Spleen (tissue), 11 donors: ENCODE measurements at regions not wholly inside any gene's neighbourhood (a gene's known extent, or its start where the extent isn't known, plus 50 kb on each side); places are given as distances from the start of the nearest gene placed in this dataset.

Experiments
- DNase-seq: peaks from one replicate; pipeline ENCODE4 v3.0.0-alpha.2; 2020
- H3K27ac ChIP-seq, 8 donors: fragments of 200-600 bp; sonication (generic) in 7 of 8; 1 replicate in 4 of 8; 2 replicates in 4 of 8; pipeline versions ENCODE4 v1.5.0 to v1.8.0; 2016 to 2021; ENCODE audit warnings: inconsistent platforms in 4 of 8, mild to moderate bottlenecking in 4 of 8, moderate library complexity in 1 of 8
- H3K27me3 ChIP-seq, 7 donors: fragments of 200-600 bp; sonication (generic) in 6 of 7; replicated peaks in 1 of 7; 1 replicate in 4 of 7; 2 replicates in 3 of 7; pipeline versions ENCODE4 v1.5.0 to v1.8.0; 2016 to 2021; ENCODE audit warnings: inconsistent platforms in 3 of 7, mild to moderate bottlenecking in 1 of 7
- H3K36me3 ChIP-seq, 6 donors: fragments of 200-600 bp; sonication (generic) in 5 of 6; 1 replicate in 4 of 6; 2 replicates in 2 of 6; pipeline versions ENCODE4 v1.5.0 to v1.8.0; 2016 to 2021; ENCODE audit warnings: inconsistent platforms in 2 of 6
- H3K4me1 ChIP-seq, 6 donors: fragments of 200-600 bp; sonication (generic) in 5 of 6; 1 replicate in 3 of 6; 2 replicates in 3 of 6; pipeline versions ENCODE4 v1.5.0 to v1.8.0; 2016 to 2021; ENCODE audit warnings: inconsistent platforms in 3 of 6
- H3K4me3 ChIP-seq, 8 donors: fragments of 200-600 bp; sonication (generic) in 7 of 8; 1 replicate in 4 of 8; 2 replicates in 4 of 8; pipeline versions ENCODE4 v1.5.0 to v1.8.0; 2016 to 2021; ENCODE audit warnings: inconsistent platforms in 4 of 8, mild to moderate bottlenecking in 4 of 8, moderate library complexity in 2 of 8
- H3K9me3 ChIP-seq, 8 donors: fragments of 200-600 bp; sonication (generic) in 7 of 8; 1 replicate in 4 of 8; 2 replicates in 4 of 8; pipeline versions ENCODE4 v1.5.0 to v1.8.0; 2016 to 2021; ENCODE audit warnings: inconsistent platforms in 4 of 8
- CTCF ChIP-seq, 11 experiments: fragments of 200-600 bp in 7 of 11; fragments of 450-650 bp in 4 of 11; sonication (generic) in 4 of 11; IDR thresholded peaks in 8 of 11; conservative IDR thresholded peaks in 3 of 11; 1 replicate in 7 of 11; 2 replicates in 4 of 11; pipeline versions ENCODE4 v1.4.0 to v1.8.0; 2016 to 2021; ENCODE audit warnings: antibody characterized with exemption in 11 of 11, inconsistent platforms in 4 of 11, mild to moderate bottlenecking in 1 of 11
- POLR2A ChIP-seq, 3 donors: fragments of 450-650 bp; IDR thresholded peaks; one replicate each; pipeline ENCODE4 v1.5.1; 2017; ENCODE audit warnings: antibody characterized with exemption in 3 of 3, mild to moderate bottlenecking in 1 of 3
- POLR2AphosphoS5 ChIP-seq, 3 donors: sonication (generic); formaldehyde crosslinking; IDR thresholded peaks; one replicate each; pipeline ENCODE4 v1.5.1; 2017; ENCODE audit warnings: antibody characterized with exemption in 3 of 3
- WGBS, 5 donors: extraction: QIAGEN DNeasy Blood & Tissue Kit in 3 of 5; methylation state at CpG; one replicate each; pipeline versions ENCODE4 v1.1.5 to v1.1.7; 2013 to 2018; 5-methylcytosine and 5-hydroxymethylcytosine counted together
- intact Hi-C: fragments of 100-400 bp; cut with DNase I; formaldehyde crosslinking; loops from one replicate; pipeline ENCODE4 v1.15.0; 2023; ENCODE audit warnings: low total_unique reads
- donor health status: healthy with polysubstance abuse.
- donor health status: DM: no; HTN: no; CAD: no; lungs with moderate emphysema.
- donor health status: DM: no; HTN: no; CAD: no.
- donor health status: Bipolar disorder and iron deficiency.
- donor health status: healthy.
- donor health status: DM: no; HTN: no; CAD: no.
- donor health status: DM: yes; HTN: yes; CAD: no.

- peaks cover 0 to 23% (median 13%) of the 10 kb centered on the region in 8 donors for H3K9me3 ChIP-seq
- intact Hi-C loops: no loop called here
- no peak overlapping the region for H3K4me3 ChIP-seq
- peaks cover 0 to 14% (median 0%) of the 10 kb centered on the region in 7 donors for H3K27me3 ChIP-seq
- WGBS, 5 donors: 81 to 94% (median 91%) methylated on average over 6 of the region's 6 CpGs
- TF ChIP-seq POLR2A (IDR thresholded peaks at IDR 0.05): no peak
- TF ChIP-seq CTCF (IDR thresholded peaks at IDR 0.05 in 8 of 11, conservative IDR thresholded peaks at IDR 0.05 in 3 of 11): no peak
- no peak for TF ChIP-seq POLR2AphosphoS5 (IDR thresholded peaks at IDR 0.05)
- H3K36me3 ChIP-seq: no peaks in the 10 kb centered on the region
- no peak overlapping the region for H3K27ac ChIP-seq
- no peak for DNase-seq
- H3K4me1 ChIP-seq: no peaks in the 10 kb centered on the region
Measured at GRCh38 chr14:95025941-95026340, 131.4 kb downstream of the DICER1 start.

DNA sequence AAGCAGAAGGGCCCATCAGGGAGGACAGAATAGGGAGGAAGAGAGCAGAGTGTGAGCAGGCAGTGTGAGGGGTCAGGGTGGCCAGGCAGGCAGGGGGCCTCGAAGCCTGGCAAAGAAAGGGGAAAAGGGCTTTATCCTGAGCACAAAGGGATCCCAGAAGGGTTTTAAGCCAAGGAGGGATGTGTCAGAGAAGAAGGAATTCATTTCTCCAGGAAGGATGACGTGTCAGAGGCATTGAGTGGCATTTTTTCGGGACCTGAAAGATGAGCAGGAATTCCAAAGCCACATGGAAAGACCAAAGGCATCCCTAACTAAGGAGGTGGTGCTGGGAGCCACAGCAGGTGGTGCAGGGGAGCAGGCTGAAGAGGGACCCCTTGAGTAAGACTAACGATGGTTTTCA, 132.1 kb downstream of the DICER1 start:
- peaks cover 0 to 14% (median 0%) of the 10 kb centered on the region in 7 donors for H3K27me3 ChIP-seq
- H3K9me3 ChIP-seq: peaks cover 0 to 23% (median 13%) of the 10 kb centered on the region in 8 donors
- H3K36me3 ChIP-seq: no peaks in the 10 kb centered on the region
- 59 to 72% (median 64%) methylated on average over 4 of the region's 4 CpGs for WGBS, 5 donors
- DNase-seq: no peak
- no peak overlapping the region for H3K27ac ChIP-seq
- intact Hi-C loops: no loop called here
- H3K4me3 ChIP-seq: no peak overlapping the region
- H3K4me1 ChIP-seq: no peaks in the 10 kb centered on the region
- TF ChIP-seq POLR2AphosphoS5 (IDR thresholded peaks at IDR 0.05): no peak
- TF ChIP-seq CTCF (IDR thresholded peaks at IDR 0.05 in 8 of 11, conservative IDR thresholded peaks at IDR 0.05 in 3 of 11): no peak
- no peak for TF ChIP-seq POLR2A (IDR thresholded peaks at IDR 0.05)

GRCh38 chr14:95024380-95024779, 132.9 kb downstream of the DICER1 start:
- peaks cover 0 to 17% (median 12%) of the 10 kb centered on the region in 8 donors for H3K9me3 ChIP-seq
- intact Hi-C loops: no loop called here
- 75 to 96% (median 86%) methylated on average over 6 of the region's 6 CpGs for WGBS, 5 donors
- H3K27ac ChIP-seq: no peak overlapping the region
- no peak overlapping the region for H3K4me3 ChIP-seq
- peaks cover 0 to 14% (median 0%) of the 10 kb centered on the region in 7 donors for H3K27me3 ChIP-seq
- no peaks in the 10 kb centered on the region for H3K4me1 ChIP-seq
- DNase-seq: no peak
- TF ChIP-seq POLR2A (IDR thresholded peaks at IDR 0.05): no peak
- TF ChIP-seq POLR2AphosphoS5 (IDR thresholded peaks at IDR 0.05): no peak
- no peak for TF ChIP-seq CTCF (IDR thresholded peaks at IDR 0.05 in 8 of 11, conservative IDR thresholded peaks at IDR 0.05 in 3 of 11)
- no peaks in the 10 kb centered on the region for H3K36me3 ChIP-seq

GRCh38 chr14:95023886-95024285, 133.4 kb downstream of the DICER1 start:
- Histone ChIP-seq H3K36me3 (no peaks in the 10 kb centered on the region), H3K27ac (no peak overlapping the region), H3K4me1 (no peaks in the 10 kb centered on the region), H3K4me3 (no peak overlapping the region), H3K27me3 (peaks cover 0 to 14% (median 0%) of the 10 kb centered on the region in 7 donors), H3K9me3 (peaks cover 0 to 16% (median 12%) of the 10 kb centered on the region in 8 donors)
- intact Hi-C loops: no loop called here
- no peak for DNase-seq
- TF ChIP-seq POLR2AphosphoS5 (IDR thresholded peaks at IDR 0.05) (no peak), POLR2A (IDR thresholded peaks at IDR 0.05) (no peak), CTCF (IDR thresholded peaks at IDR 0.05 in 8 of 11, conservative IDR thresholded peaks at IDR 0.05 in 3 of 11) (no peak)
- WGBS, 5 donors: 59 to 77% (median 73%) methylated on average over 4 of the region's 4 CpGs
